ENCODE measurements at regions not wholly inside any gene's neighbourhood (a gene's known extent, or its start where the extent isn't known, plus 50 kb on each side); places are given as distances from the start of the nearest gene placed in this dataset.

GRCh38 chr9:96140296-96141127, 161.5 kb downstream of the HSD17B3 start:
- DNase-seq (ENCODE audit: low read depth) = no peak
- no peak for TF ChIP-seq CTCF (IDR thresholded peaks at IDR 0.05; ENCODE audit: insufficient read depth, low read depth, low read length, missing control alignments)
- H3K4me3 ChIP-seq (ENCODE audit: low read depth, low read length) = no peak overlapping the region

- no peak for DNase-seq (ENCODE audit: low read depth)
- H3K4me3 ChIP-seq (ENCODE audit: low read depth, low read length) = no peak overlapping the region
- no peak for TF ChIP-seq CTCF (IDR thresholded peaks at IDR 0.05; ENCODE audit: insufficient read depth, low read depth, low read length, missing control alignments)
Observed at GRCh38 chr9:96139592-96140295, 162.2 kb downstream of the HSD17B3 start.

- no peak for DNase-seq (ENCODE audit: low read depth)
- H3K4me3 ChIP-seq (ENCODE audit: low read depth, low read length) = no peak overlapping the region
- TF ChIP-seq CTCF (IDR thresholded peaks at IDR 0.05; ENCODE audit: insufficient read depth, low read depth, low read length, missing control alignments) = no peak
Observed at GRCh38 chr9:96138616-96139015, 163.4 kb downstream of the HSD17B3 start.

- H3K4me3 ChIP-seq (ENCODE audit: low read depth, low read length) = peak overlapping the region; percentile 30
- no peak for DNase-seq (ENCODE audit: low read depth)
- no peak for TF ChIP-seq CTCF (IDR thresholded peaks at IDR 0.05; ENCODE audit: insufficient read depth, low read depth, low read length, missing control alignments)
Observed at GRCh38 chr9:96137671-96138429, 164.1 kb downstream of the HSD17B3 start.

- no peak for TF ChIP-seq CTCF (IDR thresholded peaks at IDR 0.05; ENCODE audit: insufficient read depth, low read depth, low read length, missing control alignments)
- peak overlapping the region; percentile 30 for H3K4me3 ChIP-seq (ENCODE audit: low read depth, low read length)
- peak; percentile 88 for DNase-seq (ENCODE audit: low read depth)
Observed at GRCh38 chr9:96136992-96137670, 164.8 kb downstream of the HSD17B3 start.

GRCh38 chr9:96135753-96136290, 166.2 kb downstream of the HSD17B3 start:
- H3K4me3 ChIP-seq (ENCODE audit: low read depth, low read length) = no peak overlapping the region
- DNase-seq (ENCODE audit: low read depth) = no peak
- no peak for TF ChIP-seq CTCF (IDR thresholded peaks at IDR 0.05; ENCODE audit: insufficient read depth, low read depth, low read length, missing control alignments)
